ENCODE measurements at regions not wholly inside any gene's neighbourhood (a gene's known extent, or its start where the extent isn't known, plus 50 kb on each side); places are given as distances from the start of the nearest gene placed in this dataset.

GRCh38 chr14:22337521-22337920 lies 251.5 kb downstream of the DAD1 start:
- DNase-seq (ENCODE audit: low read depth), result no peak

- no peak for DNase-seq (ENCODE audit: low read depth)
Observed at GRCh38 chr14:22336031-22336430, 253.0 kb downstream of the DAD1 start.

GRCh38 chr14:22334627-22335026 lies 254.4 kb downstream of the DAD1 start:
- DNase-seq (ENCODE audit: low read depth), result no peak

GRCh38 chr14:22334275-22334577 lies 254.8 kb downstream of the DAD1 start:
- DNase-seq (ENCODE audit: low read depth), result no peak

- DNase-seq (ENCODE audit: low read depth), result no peak
Observed at GRCh38 chr14:22333422-22334274, 255.4 kb downstream of the DAD1 start.

- DNase-seq (ENCODE audit: low read depth), result no peak
Observed at GRCh38 chr14:22332686-22333421, 256.2 kb downstream of the DAD1 start.

- DNase-seq (ENCODE audit: low read depth), result no peak
Observed at GRCh38 chr14:22329371-22329770, 259.7 kb downstream of the DAD1 start.

GRCh38 chr14:22325676-22326400 lies 263.2 kb downstream of the DAD1 start:
- no peak for DNase-seq (ENCODE audit: low read depth)

GRCh38 chr14:22320362-22320750 lies 268.7 kb downstream of the DAD1 start:
- DNase-seq (ENCODE audit: low read depth), result no peak

- DNase-seq (ENCODE audit: low read depth), result no peak
Observed at GRCh38 chr14:22319526-22320361, 269.3 kb downstream of the DAD1 start.

- no peak for DNase-seq (ENCODE audit: low read depth)
Observed at GRCh38 chr14:22318951-22319350, 270.1 kb downstream of the DAD1 start.

- no peak for DNase-seq (ENCODE audit: low read depth)
Observed at GRCh38 chr14:22316473-22316872, 272.6 kb downstream of the DAD1 start.

- no peak for DNase-seq (ENCODE audit: low read depth)
Observed at GRCh38 chr14:22315336-22315735, 273.7 kb downstream of the DAD1 start.

GRCh38 chr14:22314183-22314820 lies 274.7 kb downstream of the DAD1 start:
- DNase-seq (ENCODE audit: low read depth), result no peak

GRCh38 chr14:22313172-22313801 lies 275.7 kb downstream of the DAD1 start:
- DNase-seq (ENCODE audit: low read depth), result no peak

GRCh38 chr14:22311636-22312035 lies 277.4 kb downstream of the DAD1 start:
- DNase-seq (ENCODE audit: low read depth), result no peak

- no peak for DNase-seq (ENCODE audit: low read depth)
Observed at GRCh38 chr14:22305607-22306006, 283.4 kb downstream of the DAD1 start.

- no peak for DNase-seq (ENCODE audit: low read depth)
Observed at GRCh38 chr14:22304326-22304725, 284.7 kb downstream of the DAD1 start.

GRCh38 chr14:22303589-22304195 lies 285.3 kb downstream of the DAD1 start:
- no peak for DNase-seq (ENCODE audit: low read depth)

- DNase-seq (ENCODE audit: low read depth), result no peak
Observed at GRCh38 chr14:22300646-22301045, 288.4 kb downstream of the DAD1 start.

- DNase-seq (ENCODE audit: low read depth), result no peak
Observed at GRCh38 chr14:22297376-22297775, 291.6 kb downstream of the DAD1 start.
